C1 segment of cervical spinal cord (tissue), 14 donors: ENCODE measurements at regions not wholly inside any gene's neighbourhood (a gene's known extent, or its start where the extent isn't known, plus 50 kb on each side); places are given as distances from the start of the nearest gene placed in this dataset.
"Not testable (repeated sequence)": the region's sequence is repeated elsewhere in the genome, so short reads cannot be mapped to it uniquely, and the experiment has no call there.

Source experiments
- DNase-seq, 14 donors: peaks; one replicate each; lab custom pipeline; 2025; lab: John Stamatoyannopoulos, UW

- no peak for DNase-seq
These were observed 260.2 kb downstream of the XPNPEP1 start for GRCh38 chr10:109663122-109663521.

- DNase-seq: not testable (repeated sequence)
These were observed 270.7 kb downstream of the XPNPEP1 start for GRCh38 chr10:109652612-109653011.

GRCh38 chr10:109650228-109650627, 273.1 kb downstream of the XPNPEP1 start:
- no peak for DNase-seq

GRCh38 chr10:109647627-109648026, 275.7 kb downstream of the XPNPEP1 start:
- DNase-seq: no peak

GRCh38 chr10:109633846-109634245, 289.5 kb downstream of the XPNPEP1 start:
- DNase-seq: no peak

- DNase-seq: not testable (repeated sequence)
These were observed 290.3 kb downstream of the XPNPEP1 start for GRCh38 chr10:109633017-109633416.

GRCh38 chr10:109624939-109625338, 298.4 kb downstream of the XPNPEP1 start:
- DNase-seq: no peak

- no peak for DNase-seq
These were observed 300.7 kb downstream of the XPNPEP1 start for GRCh38 chr10:109622566-109622965.

- DNase-seq: no peak
These were observed 302.9 kb downstream of the XPNPEP1 start for GRCh38 chr10:109620396-109620795.

- no peak for DNase-seq
These were observed 303.4 kb downstream of the XPNPEP1 start for GRCh38 chr10:109619914-109620313.

- no peak for DNase-seq
These were observed 304.6 kb downstream of the XPNPEP1 start for GRCh38 chr10:109618748-109619147.

- no peak for DNase-seq
These were observed 305.0 kb downstream of the XPNPEP1 start for GRCh38 chr10:109618301-109618700.

GRCh38 chr10:109616359-109616980, 306.8 kb downstream of the XPNPEP1 start:
- DNase-seq: no peak

- not testable (repeated sequence) for DNase-seq
These were observed 328.0 kb downstream of the XPNPEP1 start for GRCh38 chr10:109595356-109595755.

- no peak for DNase-seq
These were observed 329.6 kb downstream of the XPNPEP1 start for GRCh38 chr10:109593682-109594081.

GRCh38 chr10:109592391-109592790, 330.9 kb downstream of the XPNPEP1 start:
- no peak for DNase-seq

GRCh38 chr10:109591601-109592000, 331.7 kb downstream of the XPNPEP1 start:
- DNase-seq: no peak

GRCh38 chr10:109588259-109588658, 335.1 kb downstream of the XPNPEP1 start:
- no peak for DNase-seq

- no peak for DNase-seq
These were observed 335.9 kb downstream of the XPNPEP1 start for GRCh38 chr10:109587366-109587765.

GRCh38 chr10:109556399-109556798, 366.9 kb downstream of the XPNPEP1 start:
- DNase-seq: no peak

- not testable (repeated sequence) for DNase-seq
These were observed 381.2 kb downstream of the XPNPEP1 start for GRCh38 chr10:109542050-109542603.

GRCh38 chr10:109534193-109534592, 389.1 kb downstream of the XPNPEP1 start:
- DNase-seq: no peak

- no peak for DNase-seq
These were observed 394.1 kb downstream of the XPNPEP1 start for GRCh38 chr10:109529258-109529657.

- no peak for DNase-seq
These were observed 405.6 kb downstream of the XPNPEP1 start for GRCh38 chr10:109517748-109518147.
